ENCODE measurements at regions not wholly inside any gene's neighbourhood (a gene's known extent, or its start where the extent isn't known, plus 50 kb on each side); places are given as distances from the start of the nearest gene placed in this dataset.

- Histone ChIP-seq H3K36me3 (ENCODE audit: control insufficient read depth in 2 of 2, insufficient read depth in 2 of 2, low read length in 1 of 2) (no peaks in the 10 kb centered on the region), H3K4me3 (no peak overlapping the region), H3K9ac (ENCODE audit: control insufficient read depth, insufficient read depth, low read length) (no peak overlapping the region), H4K20me1 (ENCODE audit: control insufficient read depth, insufficient read depth) (no peaks in the 10 kb centered on the region), H3K79me2 (ENCODE audit: control insufficient read depth, insufficient read depth, low read length) (no peaks in the 10 kb centered on the region), H3K27me3 (replicated peaks in 1 of 2; ENCODE audit: control insufficient read depth in 2 of 2, insufficient read depth in 2 of 2, low read length in 1 of 2) (no peaks in the 10 kb centered on the region), H3K4me2 (ENCODE audit: control insufficient read depth, insufficient read depth) (no peak overlapping the region), H3K4me1 (ENCODE audit: control insufficient read depth, insufficient read depth, low read length) (no peaks in the 10 kb centered on the region), H2AFZ (ENCODE audit: control insufficient read depth, low read depth, low read length) (no peak overlapping the region; the same call in 1 of the 2 replicates), H3K27ac (ENCODE audit: control insufficient read depth, insufficient read depth) (no peak overlapping the region), H3K9me3 (replicated peaks; ENCODE audit: control insufficient read depth, insufficient read depth, low read length) (no peaks in the 10 kb centered on the region)
- WGBS (ENCODE audit: insufficient coverage, insufficient replicate concordance, low lambda C conversion rate, missing lambda C conversion rate) = 34% methylated on average over 8 of the region's 8 CpGs
- CTCF ChIA-PET = interaction anchor here (0.7 kb wide), 1 partner anchor 35 kb away, joined by 3 read pairs; no protein-coding TSS in a partner anchor
- RAD21 ChIA-PET (ENCODE audit: unreplicated experiment) = no interaction called here
- TF ChIP-seq HDGF (IDR thresholded peaks at IDR 0.05) = no peak
- no peak for TF ChIP-seq ZNF24 (IDR thresholded peaks at IDR 0.05)
- TF ChIP-seq SIX5 (IDR thresholded peaks at IDR 0.05; ENCODE audit: low read depth, low read length, severe bottlenecking) = no peak
- no peak for TF ChIP-seq NR2F1 (conservative IDR thresholded peaks at IDR 0.05)
- peak in 1 of 2 experiments; percentile 33; a peak in 1 of 4 replicates for TF ChIP-seq BHLHE40 (IDR thresholded peaks at IDR 0.05; ENCODE audit: borderline replicate concordance in 1 of 2, low read depth in 2 of 2, low read length in 1 of 2)
- SMC1A ChIA-PET (ENCODE audit: uncharacterized antibody, unreplicated experiment) = interaction anchor here (0.6 to 1.0 kb wide), 2 partner anchors 39 to 1877 kb away, joined by 3 read pairs; no protein-coding TSS in a partner anchor
- ATAC-seq = peak; percentile 41
- no peak for DNase-seq (ENCODE audit: low read depth, low spot score)
- FAIRE-seq = no peak
- POLR2A ChIA-PET = no interaction called here
- BruUV-seq (replicated peaks) = no TSS peak
- intact Hi-C loops (cut with micrococcal nuclease; ENCODE audit: unreplicated experiment) (no loop called here), in situ Hi-C loops (cut with MboI) (no loop called here)
These were observed 807.1 kb downstream of the DIAPH3 start for GRCh38 chr13:59356607-59357006.

- 35% methylated on average over 6 of the region's 6 CpGs for WGBS (ENCODE audit: insufficient coverage, insufficient replicate concordance, low lambda C conversion rate, missing lambda C conversion rate)
- no peak for TF ChIP-seq MXI1 (IDR thresholded peaks at IDR 0.05; ENCODE audit: low read depth, low read length)
- no peak for TF ChIP-seq PML (IDR thresholded peaks at IDR 0.05; ENCODE audit: low read length)
- no peak for TF ChIP-seq KLF5 (IDR thresholded peaks at IDR 0.05; ENCODE audit: partially characterized antibody)
- TF ChIP-seq PBX3 (IDR thresholded peaks at IDR 0.05; ENCODE audit: insufficient replicate concordance, low read depth, low read length) = no peak
- TF ChIP-seq STAT3 (IDR thresholded peaks at IDR 0.05; ENCODE audit: low read depth, low read length) = no peak
- TF ChIP-seq CHD1 (IDR thresholded peaks at IDR 0.05; ENCODE audit: low read depth, low read length) = no peak
- TF ChIP-seq CHD2 (IDR thresholded peaks at IDR 0.05; ENCODE audit: borderline replicate concordance, low read depth, low read length) = no peak
- TF ChIP-seq BHLHE40 (IDR thresholded peaks at IDR 0.05; ENCODE audit: borderline replicate concordance in 1 of 2, low read depth in 2 of 2, low read length in 1 of 2) = no peak
- TF ChIP-seq BRCA1 (IDR thresholded peaks at IDR 0.05; ENCODE audit: low read depth, low read length) = no peak
- no peak for TF ChIP-seq NFXL1 (IDR thresholded peaks at IDR 0.05; ENCODE audit: borderline replicate concordance)
- no peak for TF ChIP-seq MTA2 (IDR thresholded peaks at IDR 0.05; ENCODE audit: low read depth)
- TF ChIP-seq E4F1 (IDR thresholded peaks at IDR 0.05; ENCODE audit: borderline replicate concordance, partially characterized antibody) = no peak
These were observed 805.7 kb downstream of the DIAPH3 start for GRCh38 chr13:59358014-59358413.

More at GRCh38 chr13:59358014-59358413, 805.7 kb downstream of the DIAPH3 start:
- Histone ChIP-seq H3K27ac (ENCODE audit: control insufficient read depth, insufficient read depth) (no peak overlapping the region), H3K9ac (ENCODE audit: control insufficient read depth, insufficient read depth, low read length) (no peak overlapping the region), H3K79me2 (ENCODE audit: control insufficient read depth, insufficient read depth, low read length) (no peaks in the 10 kb centered on the region), H3K36me3 (ENCODE audit: control insufficient read depth in 2 of 2, insufficient read depth in 2 of 2, low read length in 1 of 2) (no peaks in the 10 kb centered on the region), H4K20me1 (ENCODE audit: control insufficient read depth, insufficient read depth) (no peaks in the 10 kb centered on the region), H3K4me3 (no peak overlapping the region), H2AFZ (ENCODE audit: control insufficient read depth, low read depth, low read length) (no peak overlapping the region), H3K4me2 (ENCODE audit: control insufficient read depth, insufficient read depth) (no peak overlapping the region), H3K9me3 (replicated peaks; ENCODE audit: control insufficient read depth, insufficient read depth, low read length) (no peaks in the 10 kb centered on the region), H3K4me1 (ENCODE audit: control insufficient read depth, insufficient read depth, low read length) (no peaks in the 10 kb centered on the region), H3K27me3 (replicated peaks in 1 of 2; ENCODE audit: control insufficient read depth in 2 of 2, insufficient read depth in 2 of 2, low read length in 1 of 2) (no peaks in the 10 kb centered on the region)
- no peak for DNase-seq (ENCODE audit: low read depth, low spot score)
- RAD21 ChIA-PET (ENCODE audit: unreplicated experiment) = no interaction called here
- POLR2A ChIA-PET = interaction anchor here (0.6 kb wide), 1 partner anchor 255 kb away, joined by 3 read pairs; no protein-coding TSS in a partner anchor
- SMC1A ChIA-PET (ENCODE audit: uncharacterized antibody, unreplicated experiment) = no interaction called here
- FAIRE-seq = no peak
- BruUV-seq (replicated peaks) = no TSS peak
- no peak for ATAC-seq
- intact Hi-C loops (cut with micrococcal nuclease; ENCODE audit: unreplicated experiment) (no loop called here), in situ Hi-C loops (cut with MboI) (no loop called here)
- CTCF ChIA-PET = interaction anchor here (0.9 kb wide), 1 partner anchor 11 kb away, joined by 3 read pairs; no protein-coding TSS in a partner anchor
